BJ (cell line): ENCODE measurements at regions not wholly inside any gene's neighbourhood (a gene's known extent, or its start where the extent isn't known, plus 50 kb on each side); places are given as distances from the start of the nearest gene placed in this dataset.
"Not testable (repeated sequence)": the region's sequence is repeated elsewhere in the genome, so short reads cannot be mapped to it uniquely, and the experiment has no call there.

ENCODE experiments used
- CTCF ChIA-PET: fragments of 350-600 bp; formaldehyde crosslinking; extraction: SDS; loops from one replicate; lab custom pipeline; 2021; ENCODE audit warnings: antibody characterized with exemption, inconsistent platforms; lab: Yijun Ruan, JAX
- POLR2A ChIA-PET: fragments of 300-600 bp; sonication (Branson Sonifier 250); formaldehyde crosslinking; extraction: SDS; loops from one replicate; lab custom pipeline; 2021; ENCODE audit warnings: antibody characterized with exemption; lab: Charles Lee
- DNase-seq: peaks from one replicate; pipeline ENCODE4 v3.0.0-alpha.2; 2011; ENCODE audit warnings: low read depth
- H3K27me3 ChIP-seq: 2 replicates; pipeline ENCODE4 v1.6.0; 2011; ENCODE audit warnings: low read length; ENCODE audit not compliant: control insufficient read depth, insufficient read depth
- H3K36me3 ChIP-seq: 2 replicates; pipeline ENCODE4 v1.5.1; 2011; ENCODE audit warnings: low read length; ENCODE audit not compliant: control insufficient read depth, insufficient read depth
- H3K4me3 ChIP-seq: 2 replicates; pipeline ENCODE4 v1.5.1; 2011; ENCODE audit warnings: low read depth, mild to moderate bottlenecking, control low read depth, low read length

DNA sequence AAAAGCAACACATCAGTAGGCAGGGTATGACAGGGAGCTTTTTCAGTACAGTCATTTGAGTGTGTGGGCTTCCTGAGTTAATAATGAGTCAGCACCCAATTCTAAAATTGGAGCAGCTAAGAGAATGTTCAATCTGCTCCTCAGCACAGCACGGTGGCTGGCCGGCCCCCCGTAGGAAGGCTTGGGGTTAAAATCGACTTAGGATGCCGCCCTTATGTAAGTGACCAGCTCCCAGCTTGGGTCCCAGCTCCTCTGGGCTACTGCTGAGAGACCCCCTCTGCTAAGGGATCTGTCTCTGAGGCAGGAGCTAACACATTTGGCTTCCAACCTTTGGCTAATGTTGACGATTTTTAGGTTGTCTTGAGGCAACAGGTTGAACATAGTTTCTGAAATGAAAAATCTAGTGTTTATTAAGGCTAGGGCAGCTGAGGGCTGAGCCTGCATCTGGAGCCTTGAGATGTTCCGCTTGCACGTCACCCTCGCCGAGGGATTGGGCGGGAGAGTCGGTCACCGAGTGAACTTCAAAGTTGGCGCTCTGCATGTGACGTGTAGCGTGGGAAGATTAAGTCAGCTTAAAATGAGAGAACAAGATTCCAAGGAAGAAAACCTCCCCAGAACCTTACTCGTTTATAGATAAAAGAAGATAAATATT is 291.3 kb upstream of the PLGLB2 start:
- CTCF ChIA-PET, H3K27me3 ChIP-seq, DNase-seq, H3K36me3 ChIP-seq, POLR2A ChIA-PET: not testable (repeated sequence)
- peak overlapping the region; percentile 47 for H3K4me3 ChIP-seq

DNA sequence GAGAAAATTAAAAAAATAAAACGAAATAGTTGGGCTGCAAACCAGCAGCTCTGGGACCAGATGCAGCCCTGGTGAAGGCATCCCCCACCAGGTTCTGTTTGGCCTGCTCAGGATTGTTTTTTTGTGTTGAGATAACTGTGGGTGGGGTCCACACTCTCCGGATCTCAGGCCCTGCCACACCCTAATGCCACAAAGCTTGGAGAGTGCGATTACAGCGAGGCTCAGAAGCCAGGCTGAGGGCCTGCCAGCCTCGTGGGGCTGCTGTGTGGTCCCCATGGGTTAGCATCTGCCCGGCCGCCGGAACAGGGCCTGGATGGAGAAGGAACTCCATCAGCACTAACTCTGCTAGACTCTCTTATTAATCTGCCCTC is 290.8 kb upstream of the PLGLB2 start:
- H3K36me3 ChIP-seq, DNase-seq, CTCF ChIA-PET, H3K27me3 ChIP-seq, POLR2A ChIA-PET, H3K4me3 ChIP-seq: not testable (repeated sequence)

DNA sequence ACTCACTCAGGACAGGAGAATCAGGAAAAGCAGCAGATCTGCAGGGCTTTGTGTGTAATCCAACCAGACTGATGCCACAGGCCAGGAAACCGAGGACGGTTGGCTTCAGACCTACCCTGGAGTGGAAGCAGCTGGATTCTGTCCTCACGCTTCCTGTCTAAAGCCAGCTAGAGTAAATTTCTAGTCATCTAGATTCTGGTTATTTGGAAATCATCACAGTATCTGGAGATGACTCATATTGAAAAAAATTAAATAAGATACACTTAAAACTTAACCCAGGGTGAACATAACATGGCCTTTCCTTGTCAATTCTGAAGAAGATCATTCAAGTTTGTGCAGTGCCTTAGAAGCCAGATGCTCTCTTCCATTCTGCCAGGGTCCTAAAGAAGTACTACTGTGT is 288.9 kb upstream of the PLGLB2 start:
- H3K36me3 ChIP-seq, H3K27me3 ChIP-seq, H3K4me3 ChIP-seq, CTCF ChIA-PET, POLR2A ChIA-PET, DNase-seq: not testable (repeated sequence)

DNA sequence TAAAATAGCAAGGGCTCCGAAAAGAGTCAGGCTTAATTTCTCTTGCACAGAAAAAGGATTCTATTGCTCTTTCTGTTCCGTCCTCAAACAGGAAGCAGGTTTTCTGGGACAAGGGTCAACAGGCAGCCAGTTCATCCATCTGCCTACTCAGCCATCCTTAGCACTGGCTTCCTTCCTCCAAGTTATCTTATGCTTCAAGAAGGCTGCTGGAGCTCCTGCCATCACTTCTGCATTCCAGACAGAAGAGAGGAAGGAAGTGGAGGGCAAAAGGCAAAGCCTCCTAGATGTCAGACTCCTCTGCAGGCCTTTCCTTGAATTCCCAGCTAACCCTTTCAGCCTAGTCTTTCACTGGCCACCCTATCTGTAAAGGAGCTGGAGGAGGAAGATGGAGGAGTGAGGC is 287.8 kb upstream of the PLGLB2 start:
- H3K27me3 ChIP-seq, CTCF ChIA-PET, DNase-seq, POLR2A ChIA-PET, H3K4me3 ChIP-seq, H3K36me3 ChIP-seq: not testable (repeated sequence)

DNA sequence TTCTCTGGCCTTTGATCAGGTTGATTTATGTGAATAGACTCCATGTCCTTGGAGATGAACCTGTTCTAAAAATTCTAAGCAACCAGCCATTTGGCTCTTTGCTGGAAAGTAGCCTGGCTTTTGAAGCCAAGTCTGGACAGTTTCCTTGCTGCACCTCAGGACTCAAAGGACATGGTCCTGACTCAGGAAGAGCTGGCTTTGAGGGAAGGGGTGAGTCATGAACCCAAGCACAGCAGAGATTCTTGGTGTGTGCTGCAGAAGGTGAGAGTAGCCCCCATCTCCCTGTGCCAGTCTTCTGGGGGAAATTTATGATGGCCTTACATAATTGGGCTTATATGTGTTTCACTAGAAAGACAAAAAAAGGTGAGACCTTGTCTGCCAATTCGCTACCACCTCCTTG is 287.2 kb upstream of the PLGLB2 start:
- POLR2A ChIA-PET: not testable (repeated sequence)

DNA sequence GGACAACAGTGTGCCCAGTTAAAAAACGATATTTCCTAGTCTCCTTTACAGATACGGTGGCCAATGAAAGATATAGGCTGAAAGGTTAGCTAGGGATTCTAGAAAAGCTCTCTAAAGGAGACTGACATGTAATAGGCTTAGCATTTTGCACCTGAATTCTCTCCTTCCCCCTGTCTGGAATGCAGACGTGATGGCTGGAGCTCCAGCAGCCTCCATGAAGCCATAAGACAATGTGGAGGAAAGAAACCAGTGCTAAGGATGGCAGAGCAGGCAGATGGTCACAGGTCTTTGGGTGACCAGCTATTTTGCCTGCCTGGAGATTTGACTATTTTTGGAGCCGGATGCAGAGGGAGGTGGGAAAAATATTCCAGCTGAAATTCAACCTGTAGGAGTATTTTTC is 286.2 kb upstream of the PLGLB2 start:
- H3K27me3 ChIP-seq, H3K4me3 ChIP-seq, CTCF ChIA-PET, H3K36me3 ChIP-seq, POLR2A ChIA-PET, DNase-seq: not testable (repeated sequence)

More for the DNA sequence above, 287.2 kb upstream of the PLGLB2 start:
- DNase-seq, H3K36me3 ChIP-seq, H3K27me3 ChIP-seq, CTCF ChIA-PET, H3K4me3 ChIP-seq: not testable (repeated sequence)

DNA sequence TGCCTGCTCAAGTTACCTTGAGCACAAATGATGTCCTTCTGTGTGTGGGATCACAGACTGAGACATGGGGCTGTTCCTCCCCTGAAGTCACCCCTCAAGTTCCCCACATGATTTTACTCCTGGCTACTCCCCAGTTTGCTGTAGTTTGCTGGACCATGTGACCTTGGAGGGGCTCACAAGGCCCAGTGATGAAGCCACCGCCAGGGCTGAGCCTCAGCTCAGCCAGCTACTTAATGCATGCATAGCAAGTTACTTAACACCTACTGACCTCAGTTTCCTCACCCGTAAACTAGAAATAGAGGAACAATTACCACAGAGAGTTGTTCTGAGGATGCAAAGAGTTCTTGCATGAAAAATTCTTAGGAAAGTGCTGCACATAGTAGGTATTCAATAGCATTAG is 283.7 kb upstream of the PLGLB2 start:
- H3K27me3 ChIP-seq, H3K36me3 ChIP-seq, H3K4me3 ChIP-seq, CTCF ChIA-PET, POLR2A ChIA-PET, DNase-seq: not testable (repeated sequence)

DNA sequence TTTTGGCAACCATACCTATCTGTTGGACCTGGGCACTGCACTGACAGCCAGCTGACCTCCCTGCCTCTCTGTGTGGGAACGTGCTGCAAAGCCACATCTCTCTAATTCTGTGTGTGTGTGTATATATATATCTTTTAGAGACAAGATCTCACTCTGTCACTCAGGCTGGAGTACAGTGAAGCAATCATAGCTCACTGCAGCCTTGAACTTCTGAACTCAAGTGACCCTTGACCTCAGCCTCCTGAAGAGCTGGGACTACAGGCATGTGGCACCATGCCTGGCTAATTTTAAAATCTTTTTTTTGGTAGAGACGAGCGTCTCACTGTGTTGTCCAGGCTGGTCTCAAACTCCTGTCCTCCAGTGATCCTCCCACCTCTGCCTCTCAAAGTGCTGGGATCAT is 282.2 kb upstream of the PLGLB2 start:
- DNase-seq, H3K4me3 ChIP-seq, CTCF ChIA-PET, H3K36me3 ChIP-seq, POLR2A ChIA-PET, H3K27me3 ChIP-seq: not testable (repeated sequence)

DNA sequence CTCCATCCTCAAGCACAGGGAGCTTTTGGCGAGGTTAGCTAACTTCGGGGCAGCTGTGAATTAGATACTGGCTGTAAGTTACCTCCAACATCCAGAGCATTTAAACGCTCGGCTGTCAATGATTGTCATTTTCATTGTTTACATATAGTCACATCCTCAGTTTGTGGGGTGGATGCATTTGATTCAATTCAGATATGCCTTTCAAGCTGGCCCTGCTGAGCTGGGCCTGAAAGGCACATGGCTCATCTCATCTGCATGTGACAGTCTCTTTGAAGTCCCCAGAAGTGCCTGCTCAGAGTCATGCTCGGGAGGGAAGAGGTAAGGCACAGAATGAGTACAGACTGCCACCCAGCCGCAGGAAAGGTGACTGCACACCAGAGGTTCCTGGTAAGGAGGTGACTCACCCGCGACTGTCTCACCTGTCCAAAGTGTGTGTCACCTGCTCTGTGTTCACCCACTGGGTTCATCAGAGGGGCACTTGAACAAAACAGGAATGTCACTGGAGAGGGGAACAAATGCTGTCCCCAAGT is 281.2 kb upstream of the PLGLB2 start:
- H3K27me3 ChIP-seq, DNase-seq, H3K4me3 ChIP-seq, POLR2A ChIA-PET, H3K36me3 ChIP-seq, CTCF ChIA-PET: not testable (repeated sequence)

DNA sequence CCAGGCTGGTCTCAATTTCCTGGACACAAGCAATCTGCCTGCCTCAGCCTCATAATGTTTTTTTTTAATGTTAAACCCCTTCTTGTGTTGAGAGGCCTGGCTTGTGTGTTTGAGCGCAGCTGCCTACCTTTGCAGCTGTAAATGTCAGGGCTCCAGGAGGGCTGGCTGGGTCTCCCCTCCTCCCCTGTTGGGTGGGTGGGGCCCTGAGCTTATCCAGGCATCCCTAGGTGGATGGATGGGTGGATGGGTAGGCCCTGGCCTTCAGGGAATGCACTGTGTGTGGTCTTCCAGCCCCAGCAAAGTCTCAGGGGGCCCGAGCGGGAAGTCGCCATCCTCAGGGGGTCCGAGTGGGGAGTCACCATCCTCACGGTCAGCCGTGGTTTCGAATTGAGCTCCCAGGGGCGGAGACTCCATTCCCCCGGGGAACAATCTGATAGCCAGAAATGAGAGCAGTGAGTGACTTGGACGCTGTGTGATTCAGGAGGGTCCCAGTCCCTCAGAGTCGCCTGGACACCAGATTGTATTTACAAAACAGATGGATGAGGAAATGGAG is 279.4 kb upstream of the PLGLB2 start:
- CTCF ChIA-PET, DNase-seq, H3K36me3 ChIP-seq, H3K27me3 ChIP-seq, POLR2A ChIA-PET, H3K4me3 ChIP-seq: not testable (repeated sequence)

DNA sequence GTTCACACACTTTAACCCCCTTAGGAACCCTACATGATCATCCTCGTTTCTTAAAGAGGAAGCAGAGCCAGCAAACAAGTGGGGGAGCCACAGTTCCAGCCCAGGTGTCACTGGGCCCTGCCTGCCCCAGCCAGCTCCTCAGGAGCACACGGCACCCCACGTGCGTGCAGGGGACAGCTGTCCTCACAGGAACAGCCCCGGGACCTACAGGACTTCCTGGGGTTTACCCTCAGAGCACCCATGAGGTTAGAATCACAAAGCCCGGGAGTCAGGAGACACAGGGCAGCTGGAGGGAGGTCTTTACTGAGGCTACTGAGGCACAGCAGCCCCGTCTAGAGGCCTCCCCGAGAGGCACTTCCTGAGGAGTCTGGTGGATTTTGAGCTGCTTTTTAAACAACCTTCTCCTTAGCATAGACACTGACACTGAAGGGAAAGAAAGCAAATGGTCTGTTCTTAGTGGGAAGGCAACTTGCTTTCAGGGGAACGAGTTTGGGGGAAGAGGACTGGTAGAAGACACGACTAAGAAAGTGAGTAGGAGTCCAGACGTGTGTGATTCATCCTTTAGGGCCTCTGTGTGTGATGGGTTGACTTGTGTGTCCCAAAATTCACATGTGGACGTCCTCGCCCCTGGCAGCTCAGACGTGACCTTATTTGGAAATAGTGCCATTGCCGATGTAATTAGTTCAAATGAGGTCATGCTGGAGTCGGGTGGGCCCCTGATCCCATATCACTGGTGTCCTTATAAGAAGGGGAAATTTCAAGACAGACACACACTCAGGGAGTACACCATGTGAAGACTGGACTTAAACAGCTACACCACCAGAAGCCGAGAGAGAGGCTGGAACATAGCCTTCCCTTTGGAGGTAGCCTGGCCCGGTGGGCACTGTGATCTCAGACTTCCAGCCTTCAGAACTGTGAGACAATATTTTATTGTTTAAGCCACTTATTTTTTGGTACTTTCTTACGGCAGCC is 278.4 kb upstream of the PLGLB2 start:
- peak; percentile 7 for DNase-seq
- H3K27me3 ChIP-seq, POLR2A ChIA-PET, CTCF ChIA-PET, H3K4me3 ChIP-seq, H3K36me3 ChIP-seq: not testable (repeated sequence)

DNA sequence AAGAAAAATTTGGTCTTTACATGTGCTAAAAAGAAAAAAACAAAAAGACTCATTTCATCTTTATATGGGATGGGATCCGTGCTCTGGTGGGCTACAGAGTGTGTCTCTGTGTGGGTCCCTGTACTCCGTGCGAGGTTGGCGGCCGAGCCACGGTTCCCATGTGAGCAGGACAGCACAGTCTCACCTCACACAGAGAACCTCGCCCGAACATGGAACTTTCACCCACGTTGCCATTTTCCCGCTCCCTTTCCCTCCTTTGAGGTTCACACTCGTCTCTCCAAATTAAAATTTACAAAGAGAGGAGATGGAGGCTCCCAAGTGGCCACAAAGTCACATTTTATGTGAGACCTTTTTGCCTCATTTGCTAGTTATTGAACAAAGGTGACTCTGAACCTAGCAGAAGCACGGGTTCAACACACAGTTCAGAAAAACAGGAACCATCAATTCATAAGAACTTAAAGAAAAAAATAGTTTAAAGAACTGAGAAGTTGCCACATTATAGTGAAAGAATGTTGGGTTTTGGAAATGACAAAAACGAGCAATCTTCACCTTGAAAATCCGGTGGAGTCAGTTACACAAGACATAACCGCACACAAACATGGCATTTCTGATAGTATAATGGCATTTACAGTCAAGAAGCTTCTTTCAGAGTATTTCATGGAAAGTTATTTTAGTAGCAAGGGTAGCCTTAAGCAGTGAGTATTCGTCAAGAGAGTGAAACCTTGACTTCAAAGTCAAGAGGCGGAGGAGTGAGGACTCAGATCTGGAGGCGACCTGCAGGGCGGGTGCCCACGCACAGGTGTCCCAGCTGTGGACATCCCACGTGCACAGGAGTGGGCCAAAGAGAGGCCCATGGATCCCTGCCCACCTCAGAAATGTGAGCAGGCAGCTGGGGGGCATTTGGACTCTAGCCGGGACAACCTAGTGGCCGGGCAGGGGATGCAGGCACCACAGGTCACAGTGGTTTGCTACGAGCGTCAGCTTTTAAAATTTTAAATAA is 277.2 kb upstream of the PLGLB2 start:
- H3K4me3 ChIP-seq, H3K27me3 ChIP-seq, H3K36me3 ChIP-seq, CTCF ChIA-PET, POLR2A ChIA-PET, DNase-seq: not testable (repeated sequence)
